Neuronal stem cell (in vitro differentiated cells): ENCODE measurements at regions not wholly inside any gene's neighbourhood (a gene's known extent, or its start where the extent isn't known, plus 50 kb on each side); places are given as distances from the start of the nearest gene placed in this dataset.

Experiments
- DNase-seq: peaks from one replicate; pipeline ENCODE4 v3.0.0-alpha.2; 2013; ENCODE audit warnings: low spot score
- H2AFZ ChIP-seq: one replicate; pipeline ENCODE4 v1.6.1; 2013; ENCODE audit warnings: mild to moderate bottlenecking, low read length, inconsistent platforms
- H2AK5ac ChIP-seq: 2 replicates; pipeline ENCODE4 v1.6.1; 2013; ENCODE audit warnings: low read depth, mild to moderate bottlenecking, inconsistent platforms, low read length, moderate library complexity, mixed read lengths
- H2BK120ac ChIP-seq: 2 replicates; pipeline ENCODE4 v1.6.1; 2013; ENCODE audit warnings: low read depth, mild to moderate bottlenecking, inconsistent platforms, low read length, moderate library complexity, mixed read lengths
- H2BK12ac ChIP-seq: one replicate; pipeline ENCODE4 v1.6.1; 2013; ENCODE audit warnings: low read length, inconsistent platforms
- H2BK15ac ChIP-seq: 2 replicates; pipeline ENCODE4 v1.6.1; 2013; ENCODE audit warnings: mild to moderate bottlenecking, low read length, inconsistent platforms, mixed read lengths
- H2BK5ac ChIP-seq: one replicate; pipeline ENCODE4 v1.6.1; 2013; ENCODE audit warnings: inconsistent platforms, mild to moderate bottlenecking, low read length, moderate library complexity
- H3K14ac ChIP-seq: one replicate; pipeline ENCODE4 v1.6.1; 2013; ENCODE audit warnings: low read length, inconsistent platforms
- H3K18ac ChIP-seq: 2 replicates; pipeline ENCODE4 v1.6.1; 2013; ENCODE audit warnings: low read length, inconsistent platforms
- H3K23ac ChIP-seq: 2 replicates; pipeline ENCODE4 v1.6.1; 2013; ENCODE audit warnings: low read depth, mild to moderate bottlenecking, mixed read lengths, low read length, inconsistent platforms; ENCODE audit not compliant: poor library complexity
- H3K27ac ChIP-seq: replicated peaks from 3 replicates; pipeline ENCODE4 v1.5.1; 2013; ENCODE audit warnings: low read length, inconsistent platforms
- H3K27me3 ChIP-seq, 3 experiments: 2 replicates each; pipeline ENCODE4 v1.6.1; 2013; ENCODE audit warnings: low read length in 3 of 3, mild to moderate bottlenecking in 2 of 3, inconsistent platforms in 1 of 3, low read depth in 1 of 3, mixed read lengths in 1 of 3, moderate library complexity in 1 of 3; ENCODE audit not compliant: control insufficient read depth in 3 of 3, insufficient read depth in 3 of 3
- H3K36me3 ChIP-seq, 2 donors: replicated peaks in 1 of 2; 2 replicates each; pipeline ENCODE4 v1.6.1; 2013; ENCODE audit warnings: low read length in 2 of 2; ENCODE audit not compliant: control insufficient read depth in 2 of 2, insufficient read depth in 2 of 2
- H3K4ac ChIP-seq: 2 replicates; pipeline ENCODE4 v1.6.1; 2013; ENCODE audit warnings: inconsistent platforms, mild to moderate bottlenecking, low read length, moderate library complexity
- H3K4me1 ChIP-seq, 2 donors: 1 replicate in 1 of 2; 2 replicates in 1 of 2; pipeline ENCODE4 v1.6.1; 2013; ENCODE audit warnings: low read length in 2 of 2, low read depth in 1 of 2; ENCODE audit not compliant: control insufficient read depth in 2 of 2, insufficient read depth in 1 of 2
- H3K4me2 ChIP-seq: one replicate; pipeline ENCODE4 v1.6.1; 2013; ENCODE audit warnings: mild to moderate bottlenecking, low read length, inconsistent platforms; ENCODE audit not compliant: insufficient read depth, poor library complexity, severe bottlenecking
- H3K4me3 ChIP-seq, 2 donors: 2 replicates each; pipeline ENCODE4 v1.5.1; 2013; ENCODE audit warnings: low read length in 2 of 2, mild to moderate bottlenecking in 2 of 2, inconsistent platforms in 1 of 2, moderate library complexity in 1 of 2
- H3K79me1 ChIP-seq: one replicate; pipeline ENCODE4 v1.6.1; 2013; ENCODE audit warnings: low read depth, mild to moderate bottlenecking, inconsistent platforms, low read length, moderate library complexity
- H3K9ac ChIP-seq: one replicate; pipeline ENCODE4 v1.6.1; 2013; ENCODE audit warnings: mild to moderate bottlenecking, low read depth, low read length, inconsistent platforms; ENCODE audit not compliant: poor library complexity
- H3K9me3 ChIP-seq, 2 donors: replicated peaks in 1 of 2; 2 replicates each; pipeline versions ENCODE3 to v1.6.1; 2013; ENCODE audit warnings: low read length in 2 of 2, mild to moderate bottlenecking in 2 of 2, inconsistent platforms in 1 of 2, low read depth in 1 of 2, mixed read lengths in 1 of 2, moderate library complexity in 1 of 2; ENCODE audit not compliant: control insufficient read depth in 2 of 2, insufficient read depth in 1 of 2
- H4K8ac ChIP-seq: one replicate; pipeline ENCODE4 v1.6.1; 2013; ENCODE audit warnings: low read depth, mild to moderate bottlenecking, inconsistent platforms, low read length, moderate library complexity
- H4K91ac ChIP-seq: one replicate; pipeline ENCODE4 v1.6.1; 2013; ENCODE audit warnings: low read length, low read depth, mild to moderate bottlenecking, inconsistent platforms; ENCODE audit not compliant: poor library complexity
- WGBS, 2 donors: extraction: QIAGEN DNeasy Blood & Tissue Kit; methylation state at CpG; one replicate each; pipeline ENCODE4 v1.1.7; 2013; ENCODE audit warnings: missing lambda C conversion rate in 2 of 2, mixed read lengths in 1 of 2; ENCODE audit not compliant: insufficient read length in 2 of 2, insufficient replicate concordance in 1 of 2; ENCODE audit errors: extremely low coverage in 2 of 2; 5-methylcytosine and 5-hydroxymethylcytosine counted together

- H3K4me3 ChIP-seq, result no peak overlapping the region
- H3K23ac ChIP-seq, result no peak overlapping the region
- no peak for DNase-seq
- no peak overlapping the region for H3K14ac ChIP-seq
- no peak overlapping the region for H3K4me2 ChIP-seq
- no peak overlapping the region for H2AK5ac ChIP-seq
- H4K91ac ChIP-seq, result no peak overlapping the region
- WGBS, 2 donors, result no CpG with 5 or more reads among the region's 6 CpGs
- H4K8ac ChIP-seq, result no peak overlapping the region
- H2BK12ac ChIP-seq, result no peak overlapping the region
- H2BK120ac ChIP-seq, result no peak overlapping the region
- H3K9me3 ChIP-seq, result no peaks in the 10 kb centered on the region
- peak overlapping the region; percentile 40 for H3K18ac ChIP-seq
- no peaks in the 10 kb centered on the region for H3K4me1 ChIP-seq
- no peak overlapping the region for H3K27ac ChIP-seq
- no peaks in the 10 kb centered on the region for H3K79me1 ChIP-seq
- no peaks in the 10 kb centered on the region for H3K36me3 ChIP-seq
- H3K27me3 ChIP-seq, result peaks cover 0 to 3% (median 0%) of the 10 kb centered on the region in 3 experiments
- no peak overlapping the region for H3K9ac ChIP-seq
- H2AFZ ChIP-seq, result no peak overlapping the region
- H2BK15ac ChIP-seq, result no peak overlapping the region
- H2BK5ac ChIP-seq, result no peak overlapping the region
- no peak overlapping the region for H3K4ac ChIP-seq
Measured at GRCh38 chr7:50857804-50858489, 75.3 kb upstream of the GRB10 start.

GRCh38 chr7:50856806-50857205 lies 74.1 kb upstream of the GRB10 start:
- Histone ChIP-seq H2BK12ac (no peak overlapping the region), H3K4me3 (no peak overlapping the region), H3K9me3 (no peaks in the 10 kb centered on the region), H3K18ac (peak overlapping the region; percentile 29), H3K9ac (no peak overlapping the region), H3K23ac (no peak overlapping the region), H2AFZ (no peak overlapping the region), H2BK15ac (no peak overlapping the region), H3K4me1 (no peaks in the 10 kb centered on the region), H3K14ac (no peak overlapping the region), H4K8ac (no peak overlapping the region), H3K79me1 (no peaks in the 10 kb centered on the region), H2BK120ac (no peak overlapping the region), H3K4ac (no peak overlapping the region), H2BK5ac (no peak overlapping the region), H2AK5ac (no peak overlapping the region), H3K27ac (no peak overlapping the region), H3K36me3 (no peaks in the 10 kb centered on the region), H3K4me2 (no peak overlapping the region), H4K91ac (no peak overlapping the region), H3K27me3 (peaks cover 0 to 3% (median 0%) of the 10 kb centered on the region in 3 experiments)
- WGBS, 2 donors, result no CpG with 5 or more reads among the region's 5 CpGs
- no peak for DNase-seq

GRCh38 chr7:50856231-50856630 lies 73.5 kb upstream of the GRB10 start:
- Histone ChIP-seq H2BK120ac (no peak overlapping the region), H3K9ac (peak overlapping the region; percentile 1), H3K36me3 (no peaks in the 10 kb centered on the region), H3K27me3 (peaks cover 0 to 3% (median 0%) of the 10 kb centered on the region in 3 experiments), H3K9me3 (no peaks in the 10 kb centered on the region), H3K23ac (no peak overlapping the region), H2AFZ (no peak overlapping the region), H4K8ac (no peak overlapping the region), H3K4ac (no peak overlapping the region), H2AK5ac (no peak overlapping the region), H3K27ac (no peak overlapping the region), H2BK15ac (no peak overlapping the region), H2BK12ac (no peak overlapping the region), H3K4me3 (no peak overlapping the region), H4K91ac (no peak overlapping the region), H2BK5ac (no peak overlapping the region), H3K79me1 (no peaks in the 10 kb centered on the region), H3K14ac (no peak overlapping the region), H3K4me1 (no peaks in the 10 kb centered on the region), H3K18ac (no peak overlapping the region), H3K4me2 (no peak overlapping the region)
- WGBS, 2 donors, result no CpG with 5 or more reads among the region's 4 CpGs
- DNase-seq, result no peak

GRCh38 chr7:50855526-50855925 lies 72.8 kb upstream of the GRB10 start:
- Histone ChIP-seq H3K18ac (peak overlapping the region; percentile 68), H2BK12ac (no peak overlapping the region), H3K9ac (no peak overlapping the region), H3K4me2 (no peak overlapping the region), H3K27me3 (peaks cover 0 to 3% (median 0%) of the 10 kb centered on the region in 3 experiments), H2BK15ac (no peak overlapping the region), H3K4me3 (no peak overlapping the region), H4K91ac (no peak overlapping the region), H3K36me3 (no peaks in the 10 kb centered on the region), H3K4ac (no peak overlapping the region), H2AFZ (no peak overlapping the region), H3K27ac (no peak overlapping the region), H3K23ac (no peak overlapping the region), H3K4me1 (no peaks in the 10 kb centered on the region), H3K9me3 (no peaks in the 10 kb centered on the region), H3K79me1 (no peaks in the 10 kb centered on the region), H2AK5ac (no peak overlapping the region), H2BK120ac (no peak overlapping the region), H4K8ac (no peak overlapping the region), H2BK5ac (no peak overlapping the region), H3K14ac (no peak overlapping the region)
- DNase-seq, result no peak
- no CpG with 5 or more reads among the region's 5 CpGs for WGBS, 2 donors
